GM12875 (cell line): ENCODE measurements at regions not wholly inside any gene's neighbourhood (a gene's known extent, or its start where the extent isn't known, plus 50 kb on each side); places are given as distances from the start of the nearest gene placed in this dataset.
A peak's percentile ranks its signal among the peaks of the same experiment; 100 is the strongest.

ENCODE experiments used
- H3K4me3 ChIP-seq: one replicate; pipeline ENCODE4 v1.5.1; 2011; ENCODE audit warnings: low read depth, low read length, control low read depth
- TF ChIP-seq, protein P1 (sequence below): IDR thresholded peaks from 2 replicates; pipeline ENCODE4 v1.5.1; 2011; ENCODE audit warnings: low read depth, mild to moderate bottlenecking, control low read depth, inconsistent platforms, low read length, moderate library complexity, borderline replicate concordance; ENCODE audit not compliant: insufficient read depth

DNA sequence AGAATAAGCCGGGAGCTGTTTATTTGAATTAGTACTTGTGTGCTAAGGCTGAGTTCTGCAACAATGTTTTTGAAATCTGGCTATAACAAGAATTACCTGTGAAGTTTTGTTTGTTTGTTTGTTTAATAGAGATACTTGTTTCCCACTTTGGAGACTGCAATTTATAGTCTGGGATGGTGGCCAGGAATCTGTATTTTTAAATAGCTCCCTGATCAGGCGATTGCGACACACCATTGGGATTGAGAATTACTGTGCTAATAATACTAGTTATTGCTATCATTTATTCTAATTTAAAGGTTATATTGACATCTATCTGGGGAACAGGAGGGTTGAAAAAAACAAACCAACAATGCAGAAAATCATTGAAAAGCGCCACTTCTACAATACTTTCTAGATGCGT lies 951.6 kb upstream of the TENM3 start:
- H3K4me3 ChIP-seq, result no peak overlapping the region
- TF ChIP-seq, protein P1, sequence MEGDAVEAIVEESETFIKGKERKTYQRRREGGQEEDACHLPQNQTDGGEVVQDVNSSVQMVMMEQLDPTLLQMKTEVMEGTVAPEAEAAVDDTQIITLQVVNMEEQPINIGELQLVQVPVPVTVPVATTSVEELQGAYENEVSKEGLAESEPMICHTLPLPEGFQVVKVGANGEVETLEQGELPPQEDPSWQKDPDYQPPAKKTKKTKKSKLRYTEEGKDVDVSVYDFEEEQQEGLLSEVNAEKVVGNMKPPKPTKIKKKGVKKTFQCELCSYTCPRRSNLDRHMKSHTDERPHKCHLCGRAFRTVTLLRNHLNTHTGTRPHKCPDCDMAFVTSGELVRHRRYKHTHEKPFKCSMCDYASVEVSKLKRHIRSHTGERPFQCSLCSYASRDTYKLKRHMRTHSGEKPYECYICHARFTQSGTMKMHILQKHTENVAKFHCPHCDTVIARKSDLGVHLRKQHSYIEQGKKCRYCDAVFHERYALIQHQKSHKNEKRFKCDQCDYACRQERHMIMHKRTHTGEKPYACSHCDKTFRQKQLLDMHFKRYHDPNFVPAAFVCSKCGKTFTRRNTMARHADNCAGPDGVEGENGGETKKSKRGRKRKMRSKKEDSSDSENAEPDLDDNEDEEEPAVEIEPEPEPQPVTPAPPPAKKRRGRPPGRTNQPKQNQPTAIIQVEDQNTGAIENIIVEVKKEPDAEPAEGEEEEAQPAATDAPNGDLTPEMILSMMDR, result no peak

GRCh38 chr4:181293014-181293413 lies 950.2 kb upstream of the TENM3 start:
- TF ChIP-seq, protein P1, result no peak
- no peak overlapping the region for H3K4me3 ChIP-seq

DNA sequence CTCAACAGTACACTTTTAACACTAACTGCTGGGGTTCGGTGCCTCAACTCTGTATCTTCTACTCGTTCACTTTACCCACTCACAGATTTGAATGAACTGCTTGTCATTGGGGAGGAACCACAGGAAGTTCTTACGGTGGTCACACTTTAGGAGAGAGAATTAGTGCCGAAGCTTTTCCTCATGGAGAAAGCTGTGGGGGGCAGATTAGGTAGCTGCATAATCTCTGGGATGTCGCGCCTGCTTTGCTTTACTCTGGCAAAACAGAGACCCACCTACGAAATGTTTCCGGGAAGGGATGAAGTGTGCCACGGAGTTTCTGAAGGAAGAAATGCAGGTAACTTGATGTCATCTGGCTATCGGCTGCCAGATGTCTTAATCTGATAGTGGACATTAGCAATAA lies 949.7 kb upstream of the TENM3 start:
- H3K4me3 ChIP-seq, result no peak overlapping the region
- TF ChIP-seq, protein P1, result no peak

DNA sequence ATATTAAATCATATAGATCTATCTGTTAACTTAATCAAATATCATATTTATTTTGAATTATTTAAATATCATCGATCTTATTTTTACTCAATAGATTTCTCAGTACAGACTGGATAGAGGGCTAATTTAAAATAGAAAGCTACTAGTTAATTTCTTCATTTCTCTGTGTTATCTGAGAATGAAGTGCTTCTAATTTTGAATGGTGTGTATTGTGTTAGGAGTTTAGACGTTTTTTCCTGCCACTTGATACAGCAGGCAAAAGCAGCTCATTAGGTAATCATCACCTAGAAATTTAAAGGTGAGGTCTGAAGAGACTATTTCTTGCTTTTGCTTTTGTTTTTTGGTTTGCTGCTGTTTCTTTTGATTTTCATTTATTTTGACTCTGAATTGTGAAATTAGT lies 948.8 kb upstream of the TENM3 start:
- no peak overlapping the region for H3K4me3 ChIP-seq
- TF ChIP-seq, protein P1, result no peak

- TF ChIP-seq, protein P1, result peak; percentile 75
- no peak overlapping the region for H3K4me3 ChIP-seq
These were observed 941.2 kb upstream of the TENM3 start for GRCh38 chr4:181301735-181302710.

GRCh38 chr4:181307824-181308223 lies 935.4 kb upstream of the TENM3 start:
- H3K4me3 ChIP-seq, result no peak overlapping the region
- TF ChIP-seq, protein P1, result no peak
